ENCODE measurements at regions not wholly inside any gene's neighbourhood (a gene's known extent, or its start where the extent isn't known, plus 50 kb on each side); places are given as distances from the start of the nearest gene placed in this dataset.

DNA sequence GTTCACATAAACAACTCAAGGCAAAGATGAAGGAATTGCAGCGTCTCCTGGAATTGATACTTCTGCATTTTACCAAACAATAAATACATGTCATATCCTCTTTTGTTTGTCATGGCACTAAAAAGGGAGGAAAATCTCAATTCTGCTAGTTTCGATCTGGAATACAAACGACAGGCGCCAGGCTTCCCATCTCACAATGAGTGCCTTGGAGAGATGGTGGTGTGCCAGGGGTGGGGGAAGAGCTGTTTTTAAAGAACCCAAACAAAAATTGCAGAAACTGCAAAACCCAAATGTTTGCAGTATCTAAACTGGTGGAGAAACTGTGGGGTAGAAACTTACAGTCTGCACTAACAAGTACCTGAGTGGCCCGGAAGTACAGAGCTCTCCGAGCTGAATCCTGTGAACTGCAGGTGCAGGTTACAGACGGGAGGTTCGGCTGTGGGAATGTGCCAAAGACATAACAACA, 53.0 kb upstream of the KLF3 start:
- TF ChIP-seq, protein P1, sequence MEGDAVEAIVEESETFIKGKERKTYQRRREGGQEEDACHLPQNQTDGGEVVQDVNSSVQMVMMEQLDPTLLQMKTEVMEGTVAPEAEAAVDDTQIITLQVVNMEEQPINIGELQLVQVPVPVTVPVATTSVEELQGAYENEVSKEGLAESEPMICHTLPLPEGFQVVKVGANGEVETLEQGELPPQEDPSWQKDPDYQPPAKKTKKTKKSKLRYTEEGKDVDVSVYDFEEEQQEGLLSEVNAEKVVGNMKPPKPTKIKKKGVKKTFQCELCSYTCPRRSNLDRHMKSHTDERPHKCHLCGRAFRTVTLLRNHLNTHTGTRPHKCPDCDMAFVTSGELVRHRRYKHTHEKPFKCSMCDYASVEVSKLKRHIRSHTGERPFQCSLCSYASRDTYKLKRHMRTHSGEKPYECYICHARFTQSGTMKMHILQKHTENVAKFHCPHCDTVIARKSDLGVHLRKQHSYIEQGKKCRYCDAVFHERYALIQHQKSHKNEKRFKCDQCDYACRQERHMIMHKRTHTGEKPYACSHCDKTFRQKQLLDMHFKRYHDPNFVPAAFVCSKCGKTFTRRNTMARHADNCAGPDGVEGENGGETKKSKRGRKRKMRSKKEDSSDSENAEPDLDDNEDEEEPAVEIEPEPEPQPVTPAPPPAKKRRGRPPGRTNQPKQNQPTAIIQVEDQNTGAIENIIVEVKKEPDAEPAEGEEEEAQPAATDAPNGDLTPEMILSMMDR (IDR thresholded peaks at IDR 0.05; ENCODE audit: insufficient read depth, low read length, poor library complexity, severe bottlenecking) = no peak
- TF ChIP-seq EZH2phosphoT487 (conservative IDR thresholded peaks at IDR 0.05; ENCODE audit: low read length) = no peak

Measured in SU-DHL-6 (cell line).